ENCODE measurements at regions not wholly inside any gene's neighbourhood (a gene's known extent, or its start where the extent isn't known, plus 50 kb on each side); places are given as distances from the start of the nearest gene placed in this dataset.

DNA sequence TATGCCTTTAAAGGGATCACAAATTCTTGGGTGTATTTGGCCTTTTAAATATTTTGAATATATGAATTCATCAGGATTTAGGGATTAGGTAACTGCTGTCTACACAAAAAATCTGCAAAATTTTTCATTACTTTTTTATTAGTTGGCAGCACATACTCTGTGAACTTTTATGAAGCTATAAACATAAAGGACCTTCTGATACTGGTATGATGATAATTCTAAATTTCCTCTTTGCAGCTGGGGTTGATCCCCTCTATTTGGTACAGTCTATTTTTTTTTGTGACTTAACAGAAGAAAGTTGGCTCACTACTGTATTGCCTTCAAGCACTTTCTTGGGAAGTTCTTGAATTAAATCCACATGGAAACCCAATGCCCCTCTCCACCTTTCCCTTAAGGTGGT lies 416.1 kb downstream of the LMO4 start:
- H3K27ac ChIP-seq = no peak overlapping the region
- TF ChIP-seq, protein P1, sequence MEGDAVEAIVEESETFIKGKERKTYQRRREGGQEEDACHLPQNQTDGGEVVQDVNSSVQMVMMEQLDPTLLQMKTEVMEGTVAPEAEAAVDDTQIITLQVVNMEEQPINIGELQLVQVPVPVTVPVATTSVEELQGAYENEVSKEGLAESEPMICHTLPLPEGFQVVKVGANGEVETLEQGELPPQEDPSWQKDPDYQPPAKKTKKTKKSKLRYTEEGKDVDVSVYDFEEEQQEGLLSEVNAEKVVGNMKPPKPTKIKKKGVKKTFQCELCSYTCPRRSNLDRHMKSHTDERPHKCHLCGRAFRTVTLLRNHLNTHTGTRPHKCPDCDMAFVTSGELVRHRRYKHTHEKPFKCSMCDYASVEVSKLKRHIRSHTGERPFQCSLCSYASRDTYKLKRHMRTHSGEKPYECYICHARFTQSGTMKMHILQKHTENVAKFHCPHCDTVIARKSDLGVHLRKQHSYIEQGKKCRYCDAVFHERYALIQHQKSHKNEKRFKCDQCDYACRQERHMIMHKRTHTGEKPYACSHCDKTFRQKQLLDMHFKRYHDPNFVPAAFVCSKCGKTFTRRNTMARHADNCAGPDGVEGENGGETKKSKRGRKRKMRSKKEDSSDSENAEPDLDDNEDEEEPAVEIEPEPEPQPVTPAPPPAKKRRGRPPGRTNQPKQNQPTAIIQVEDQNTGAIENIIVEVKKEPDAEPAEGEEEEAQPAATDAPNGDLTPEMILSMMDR (IDR thresholded peaks at IDR 0.05) = no peak
- TF ChIP-seq ZFX (IDR thresholded peaks at IDR 0.05; ENCODE audit: borderline replicate concordance) = no peak

DNA sequence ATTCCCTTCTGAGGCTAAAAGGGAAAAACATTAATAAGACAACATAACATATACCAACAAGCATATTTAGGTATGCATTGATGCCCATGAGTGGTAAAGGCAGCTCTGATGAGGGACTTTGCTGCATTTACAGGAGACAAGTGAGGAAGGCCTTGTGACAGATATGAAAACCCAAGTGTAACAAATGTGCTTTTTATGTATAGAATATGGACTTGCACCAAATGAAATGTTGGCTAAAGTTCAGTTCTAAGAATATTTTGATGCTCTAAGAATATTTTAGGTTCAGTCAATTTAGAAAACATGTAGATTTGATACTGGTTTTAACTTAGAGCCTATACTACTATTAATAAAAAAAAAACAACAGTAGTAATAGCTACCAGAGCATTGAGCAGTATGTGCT lies 424.7 kb downstream of the LMO4 start:
- no peak overlapping the region for H3K27ac ChIP-seq

DNA sequence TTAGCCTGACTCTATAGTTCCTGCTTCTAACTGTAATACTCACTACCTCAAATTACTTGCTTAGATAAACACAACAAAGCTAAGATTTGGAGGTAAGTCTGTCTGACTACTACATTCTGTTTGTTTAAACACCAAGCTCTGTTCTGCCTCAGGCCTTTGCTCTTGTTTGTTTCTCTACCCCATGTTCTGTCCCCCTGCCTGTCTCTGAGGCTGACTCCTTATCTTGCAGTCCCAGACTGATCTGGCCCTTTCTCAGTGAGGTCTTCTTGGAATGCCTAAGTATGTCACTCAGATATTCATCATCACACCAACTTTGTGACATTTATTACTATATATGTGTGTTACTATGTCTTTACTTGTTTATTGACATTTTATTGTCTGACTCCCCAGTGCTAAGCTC lies 425.5 kb downstream of the LMO4 start:
- H3K27ac ChIP-seq = no peak overlapping the region
- TF ChIP-seq, protein P1 (IDR thresholded peaks at IDR 0.05) = no peak
- TF ChIP-seq ZFX (IDR thresholded peaks at IDR 0.05; ENCODE audit: borderline replicate concordance) = no peak

More for the DNA sequence above, 424.7 kb downstream of the LMO4 start:
- TF ChIP-seq, protein P1 (IDR thresholded peaks at IDR 0.05) = no peak
- no peak for TF ChIP-seq ZFX (IDR thresholded peaks at IDR 0.05; ENCODE audit: borderline replicate concordance)

DNA sequence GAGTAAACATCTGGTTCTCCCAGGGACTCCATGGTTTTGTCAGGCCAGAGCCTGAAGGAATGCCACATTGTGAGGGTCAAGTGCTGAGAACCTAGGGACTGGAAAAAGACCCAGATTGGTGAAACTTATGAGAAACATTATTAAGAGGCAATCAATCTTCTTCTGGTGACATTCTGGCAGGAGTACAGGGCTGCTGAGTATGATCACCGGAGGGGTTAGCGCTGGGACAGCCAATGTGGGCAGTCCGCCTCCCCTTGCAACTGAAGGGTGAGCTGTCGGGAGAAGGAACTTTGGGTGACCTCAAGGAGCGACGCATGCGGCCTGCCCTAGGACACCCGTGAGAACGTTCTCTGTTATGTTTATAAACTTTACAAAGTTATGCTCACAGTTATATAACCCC lies 429.0 kb downstream of the LMO4 start:
- no peak overlapping the region for H3K27ac ChIP-seq
- TF ChIP-seq ZFX (IDR thresholded peaks at IDR 0.05; ENCODE audit: borderline replicate concordance) = no peak
- TF ChIP-seq, protein P1 (IDR thresholded peaks at IDR 0.05) = no peak

DNA sequence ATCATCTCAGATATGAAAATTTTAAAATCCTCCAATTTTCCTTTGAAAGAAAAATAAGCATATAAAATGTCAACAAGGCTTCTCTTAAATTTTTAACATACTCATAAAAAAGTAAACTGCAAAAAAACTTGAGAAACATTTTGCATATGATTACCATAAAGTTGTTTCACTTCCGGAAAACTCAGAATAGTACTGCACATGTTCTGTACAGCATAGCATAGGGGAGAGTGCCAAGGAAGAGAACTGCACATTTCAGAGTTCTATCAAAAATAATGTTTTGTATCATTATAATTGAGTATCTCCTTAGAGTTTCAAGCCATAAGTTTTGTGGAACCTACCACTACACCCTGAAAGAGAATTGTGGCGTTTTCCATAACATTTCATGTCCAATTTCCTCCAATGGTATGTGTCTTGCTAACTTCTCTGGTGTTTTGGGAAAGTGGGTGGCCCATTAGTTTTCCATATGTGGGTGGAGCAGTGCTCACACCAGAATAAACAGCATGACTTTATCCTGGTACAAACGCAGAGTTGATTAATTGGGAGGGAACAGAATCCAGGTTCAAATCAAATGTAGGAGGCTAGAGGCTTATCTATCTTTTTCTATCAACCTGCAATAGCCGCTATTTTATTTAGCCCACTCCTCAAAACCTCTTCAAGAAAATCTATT lies 430.9 kb downstream of the LMO4 start:
- TF ChIP-seq ZFX (IDR thresholded peaks at IDR 0.05; ENCODE audit: borderline replicate concordance) = no peak
- TF ChIP-seq, protein P1 (IDR thresholded peaks at IDR 0.05) = no peak
- no peak overlapping the region for H3K27ac ChIP-seq

DNA sequence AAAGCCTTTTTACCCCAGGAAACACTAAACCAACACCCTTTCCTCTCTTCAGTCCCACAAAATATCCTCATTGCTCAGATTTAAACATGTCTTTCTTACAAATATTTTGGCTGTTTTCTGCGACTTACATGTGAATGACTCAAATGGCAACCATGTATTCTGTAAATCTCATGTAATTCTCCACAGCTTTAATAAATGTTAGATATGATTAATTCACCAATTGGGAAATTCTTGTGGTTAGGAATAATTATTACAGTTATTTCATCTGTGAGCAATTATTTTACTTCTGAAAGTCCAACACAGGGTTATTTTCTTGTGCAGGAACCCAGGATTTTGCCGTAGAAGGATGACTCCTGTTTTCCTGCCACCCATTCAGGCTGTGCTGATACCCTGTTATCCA lies 431.5 kb downstream of the LMO4 start:
- no peak overlapping the region for H3K27ac ChIP-seq
- TF ChIP-seq, protein P1 (IDR thresholded peaks at IDR 0.05) = no peak
- TF ChIP-seq ZFX (IDR thresholded peaks at IDR 0.05; ENCODE audit: borderline replicate concordance) = no peak

DNA sequence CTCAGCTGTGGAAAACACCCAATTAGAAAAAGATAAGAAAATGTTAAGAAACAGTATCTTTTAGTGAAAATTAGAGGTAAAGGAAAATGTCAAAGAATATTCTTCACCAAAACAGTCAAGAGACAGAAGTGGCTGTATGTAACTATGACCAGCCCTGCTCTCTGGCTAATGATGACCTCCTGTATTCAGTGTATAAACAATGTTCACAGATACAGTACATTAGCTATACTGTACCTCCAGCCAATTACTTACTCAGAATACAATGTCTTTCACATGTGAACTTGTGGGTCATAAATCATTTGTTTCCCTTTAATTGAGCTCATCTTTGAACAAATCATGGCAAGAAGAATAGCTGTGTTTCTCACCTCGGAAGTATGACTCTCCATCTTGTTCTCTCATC lies 432.0 kb downstream of the LMO4 start:
- H3K27ac ChIP-seq = no peak overlapping the region
- no peak for TF ChIP-seq ZFX (IDR thresholded peaks at IDR 0.05; ENCODE audit: borderline replicate concordance)
- TF ChIP-seq, protein P1 (IDR thresholded peaks at IDR 0.05) = no peak
